Liver (tissue), 8 donors: ENCODE measurements at regions not wholly inside any gene's neighbourhood (a gene's known extent, or its start where the extent isn't known, plus 50 kb on each side); places are given as distances from the start of the nearest gene placed in this dataset.

Experiments used
- DNase-seq: peaks from one replicate; pipeline ENCODE4 v3.0.0-alpha.2; 2017; ENCODE audit warnings: low spot score
- H3K27ac ChIP-seq, 2 donors: one replicate each; pipeline ENCODE4 v1.7.0; 2013; ENCODE audit warnings: inconsistent platforms in 2 of 2, low read length in 2 of 2, control low read depth in 1 of 2, low read depth in 1 of 2, mild to moderate bottlenecking in 1 of 2
- H3K27me3 ChIP-seq, 4 donors: one replicate each; pipeline versions ENCODE4 v1.6.1 to v1.7.0; 2013; ENCODE audit warnings: low read length in 3 of 4, inconsistent platforms in 1 of 4, mild to moderate bottlenecking in 1 of 4, moderate library complexity in 1 of 4; ENCODE audit not compliant: control insufficient read depth in 4 of 4, insufficient read depth in 4 of 4
- H3K36me3 ChIP-seq, 4 donors: one replicate each; pipeline versions ENCODE4 v1.6.1 to v1.7.0; 2013; ENCODE audit warnings: low read length in 3 of 4, mild to moderate bottlenecking in 3 of 4, low read depth in 1 of 4, moderate library complexity in 1 of 4; ENCODE audit not compliant: control insufficient read depth in 4 of 4, insufficient read depth in 3 of 4
- H3K4me1 ChIP-seq, 4 donors: one replicate each; pipeline versions ENCODE4 v1.6.1 to v1.7.0; 2013; ENCODE audit warnings: low read length in 3 of 4, mild to moderate bottlenecking in 3 of 4, moderate library complexity in 1 of 4; ENCODE audit not compliant: control insufficient read depth in 4 of 4, insufficient read depth in 4 of 4
- H3K4me3 ChIP-seq, 3 donors: one replicate each; pipeline versions ENCODE4 v1.6.1 to v1.7.0; 2013; ENCODE audit warnings: low read length in 3 of 3, control low read depth in 1 of 3, low read depth in 1 of 3, mild to moderate bottlenecking in 1 of 3
- H3K9ac ChIP-seq, 2 donors: one replicate each; pipeline ENCODE4 v1.7.0; 2013; ENCODE audit warnings: low read length in 2 of 2, mild to moderate bottlenecking in 2 of 2, moderate library complexity in 2 of 2, control low read depth in 1 of 2, low read depth in 1 of 2
- H3K9me3 ChIP-seq, 4 donors: one replicate each; pipeline versions ENCODE4 v1.6.1 to v1.7.0; 2013; ENCODE audit warnings: low read length in 3 of 4; ENCODE audit not compliant: control insufficient read depth in 4 of 4
- ATF3 ChIP-seq: IDR thresholded peaks from 2 replicates; pipeline ENCODE4 v1.6.1; 2016; ENCODE audit warnings: antibody characterized with exemption
- CTCF ChIP-seq: fragments of 150-350 bp; IDR thresholded peaks from 2 replicates; pipeline ENCODE4 v1.5.1; 2017; ENCODE audit warnings: improper control_type of control experiment, low read depth, low read length; ENCODE audit not compliant: missing input control
- EGR1 ChIP-seq, 2 donors: IDR thresholded peaks; 2 replicates each; pipeline ENCODE4 v1.6.1; 2016 to 2018; ENCODE audit warnings: antibody characterized with exemption in 2 of 2, low read depth in 2 of 2
- FOXA1 ChIP-seq: IDR thresholded peaks from 2 replicates; pipeline ENCODE4 v1.6.1; 2016; ENCODE audit warnings: antibody characterized with exemption
- FOXA2 ChIP-seq: IDR thresholded peaks from 2 replicates; pipeline ENCODE4 v1.6.1; 2016; ENCODE audit warnings: antibody characterized with exemption
- GABPA ChIP-seq, 2 donors: IDR thresholded peaks in 1 of 2; conservative IDR thresholded peaks in 1 of 2; 2 replicates each; pipeline ENCODE4 v1.6.1; 2016; ENCODE audit warnings: antibody characterized with exemption in 2 of 2, mild to moderate bottlenecking in 1 of 2, moderate library complexity in 1 of 2
- HNF4A ChIP-seq, 2 donors: conservative IDR thresholded peaks; 2 replicates each; pipeline ENCODE4 v1.6.1; 2016; ENCODE audit warnings: antibody characterized with exemption in 2 of 2, mild to moderate bottlenecking in 2 of 2
- HNF4G ChIP-seq: IDR thresholded peaks from 2 replicates; pipeline ENCODE4 v1.6.1; 2016; ENCODE audit warnings: antibody characterized with exemption
- JUND ChIP-seq, 2 donors: IDR thresholded peaks; 2 replicates each; pipeline ENCODE4 v1.6.1; 2016; ENCODE audit warnings: antibody characterized with exemption in 2 of 2
- MAX ChIP-seq: IDR thresholded peaks from 2 replicates; pipeline ENCODE4 v1.6.1; 2016; ENCODE audit warnings: antibody characterized with exemption
- NR2F2 ChIP-seq: IDR thresholded peaks from 2 replicates; pipeline ENCODE4 v1.6.1; 2016; ENCODE audit warnings: antibody characterized with exemption
- RAD21 ChIP-seq, 2 donors: IDR thresholded peaks; 2 replicates each; pipeline ENCODE4 v1.6.1; 2016; ENCODE audit warnings: antibody characterized with exemption in 2 of 2, mild to moderate bottlenecking in 2 of 2
- RXRA ChIP-seq, 2 donors: IDR thresholded peaks; 2 replicates each; pipeline ENCODE4 v1.6.1; 2017 to 2018; ENCODE audit warnings: antibody characterized with exemption in 2 of 2, mild to moderate bottlenecking in 1 of 2
- SP1 ChIP-seq: IDR thresholded peaks from 2 replicates; pipeline ENCODE4 v1.6.1; 2018; ENCODE audit warnings: antibody characterized with exemption, mild to moderate bottlenecking
- TAF1 ChIP-seq: conservative IDR thresholded peaks from 2 replicates; pipeline ENCODE4 v1.6.1; 2016; ENCODE audit warnings: antibody characterized with exemption, mild to moderate bottlenecking
- YY1 ChIP-seq: IDR thresholded peaks from 2 replicates; pipeline ENCODE4 v1.6.1; 2016; ENCODE audit warnings: antibody characterized with exemption, mild to moderate bottlenecking
- WGBS: extraction: QIAGEN DNeasy Blood & Tissue Kit; methylation state at CpG from one replicate; pipeline ENCODE4 v1.1.7; 2013; 5-methylcytosine and 5-hydroxymethylcytosine counted together
- TF ChIP-seq, protein P1 (sequence below): IDR thresholded peaks from 2 replicates; pipeline ENCODE4 v1.6.1; 2016; ENCODE audit warnings: antibody characterized with exemption, mild to moderate bottlenecking
- TF ChIP-seq, protein P2 (sequence below): IDR thresholded peaks from 2 replicates; pipeline ENCODE4 v1.6.1; 2016; ENCODE audit warnings: antibody characterized with exemption
- donor health status: healthy.
- donor health status: healthy.
- donor health status: healthy.
- donor health status: healthy.
- donor health status: healthy.

DNA sequence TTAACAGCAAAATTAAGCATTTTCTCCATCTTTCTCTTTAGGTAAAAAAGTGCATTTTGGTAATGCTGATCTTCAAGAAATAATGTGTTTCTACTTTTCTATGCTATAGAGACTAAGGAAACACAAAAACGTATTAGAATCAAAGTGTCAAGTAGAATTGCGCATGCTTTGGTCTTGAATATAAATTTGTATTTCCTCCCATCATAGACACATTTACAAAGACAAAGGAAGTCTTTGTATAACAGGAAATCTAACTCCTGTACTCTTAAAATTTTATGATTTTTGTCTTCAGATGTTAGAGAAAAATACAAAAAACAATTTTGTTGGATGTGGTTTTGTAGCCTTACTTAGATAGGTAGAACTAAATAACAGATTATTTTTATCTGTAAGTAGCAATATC, 1299.4 kb downstream of the NCAM2 start:
- H3K27me3 ChIP-seq, result no peaks in the 10 kb centered on the region
- 78% methylated on average over 2 of the region's 2 CpGs for WGBS
- no peak overlapping the region for H3K4me3 ChIP-seq
- TF ChIP-seq NR2F2 (no peak), TAF1 (no peak), RAD21 (IDR thresholded peaks at IDR 0.05) (no peak), JUND (IDR thresholded peaks at IDR 0.05) (no peak)
- no peaks in the 10 kb centered on the region for H3K36me3 ChIP-seq
- DNase-seq, result no peak
- H3K27ac ChIP-seq, result no peak overlapping the region
- H3K9ac ChIP-seq, result no peak overlapping the region
- no peaks in the 10 kb centered on the region for H3K4me1 ChIP-seq
- H3K9me3 ChIP-seq, result peaks cover 0 to 4% (median 0%) of the 10 kb centered on the region in 4 donors

GRCh38 chr21:22311741-22312462, 1313.7 kb downstream of the NCAM2 start:
- no peak for DNase-seq
- H3K9me3 ChIP-seq, result peaks cover 0 to 3% (median 0%) of the 10 kb centered on the region in 4 donors
- no peak overlapping the region for H3K4me3 ChIP-seq
- no peak overlapping the region for H3K9ac ChIP-seq
- H3K27ac ChIP-seq, result peak overlapping the region in 1 of 2 donors; percentile 47
- H3K36me3 ChIP-seq, result no peaks in the 10 kb centered on the region
- peaks cover 0 to 6% (median 2%) of the 10 kb centered on the region in 4 donors for H3K4me1 ChIP-seq
- no peaks in the 10 kb centered on the region for H3K27me3 ChIP-seq
- no peak for TF ChIP-seq EGR1 (IDR thresholded peaks at IDR 0.05; ENCODE audit: low read depth in 2 of 2)
- no peak for TF ChIP-seq GABPA (IDR thresholded peaks at IDR 0.05 in 1 of 2, conservative IDR thresholded peaks at IDR 0.05 in 1 of 2)
- TF ChIP-seq RXRA (IDR thresholded peaks at IDR 0.05), result peak in 1 of 2 donors; percentile 83
- TF ChIP-seq, protein P1, sequence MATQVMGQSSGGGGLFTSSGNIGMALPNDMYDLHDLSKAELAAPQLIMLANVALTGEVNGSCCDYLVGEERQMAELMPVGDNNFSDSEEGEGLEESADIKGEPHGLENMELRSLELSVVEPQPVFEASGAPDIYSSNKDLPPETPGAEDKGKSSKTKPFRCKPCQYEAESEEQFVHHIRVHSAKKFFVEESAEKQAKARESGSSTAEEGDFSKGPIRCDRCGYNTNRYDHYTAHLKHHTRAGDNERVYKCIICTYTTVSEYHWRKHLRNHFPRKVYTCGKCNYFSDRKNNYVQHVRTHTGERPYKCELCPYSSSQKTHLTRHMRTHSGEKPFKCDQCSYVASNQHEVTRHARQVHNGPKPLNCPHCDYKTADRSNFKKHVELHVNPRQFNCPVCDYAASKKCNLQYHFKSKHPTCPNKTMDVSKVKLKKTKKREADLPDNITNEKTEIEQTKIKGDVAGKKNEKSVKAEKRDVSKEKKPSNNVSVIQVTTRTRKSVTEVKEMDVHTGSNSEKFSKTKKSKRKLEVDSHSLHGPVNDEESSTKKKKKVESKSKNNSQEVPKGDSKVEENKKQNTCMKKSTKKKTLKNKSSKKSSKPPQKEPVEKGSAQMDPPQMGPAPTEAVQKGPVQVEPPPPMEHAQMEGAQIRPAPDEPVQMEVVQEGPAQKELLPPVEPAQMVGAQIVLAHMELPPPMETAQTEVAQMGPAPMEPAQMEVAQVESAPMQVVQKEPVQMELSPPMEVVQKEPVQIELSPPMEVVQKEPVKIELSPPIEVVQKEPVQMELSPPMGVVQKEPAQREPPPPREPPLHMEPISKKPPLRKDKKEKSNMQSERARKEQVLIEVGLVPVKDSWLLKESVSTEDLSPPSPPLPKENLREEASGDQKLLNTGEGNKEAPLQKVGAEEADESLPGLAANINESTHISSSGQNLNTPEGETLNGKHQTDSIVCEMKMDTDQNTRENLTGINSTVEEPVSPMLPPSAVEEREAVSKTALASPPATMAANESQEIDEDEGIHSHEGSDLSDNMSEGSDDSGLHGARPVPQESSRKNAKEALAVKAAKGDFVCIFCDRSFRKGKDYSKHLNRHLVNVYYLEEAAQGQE, result no peak
- peak in 1 of 2 donors; percentile 77 for TF ChIP-seq HNF4A (conservative IDR thresholded peaks at IDR 0.05)
- TF ChIP-seq RAD21 (IDR thresholded peaks at IDR 0.05), result no peak
- TF ChIP-seq FOXA2, result peak; percentile 61
- peak; percentile 46 for TF ChIP-seq FOXA1
- TF ChIP-seq, protein P2, sequence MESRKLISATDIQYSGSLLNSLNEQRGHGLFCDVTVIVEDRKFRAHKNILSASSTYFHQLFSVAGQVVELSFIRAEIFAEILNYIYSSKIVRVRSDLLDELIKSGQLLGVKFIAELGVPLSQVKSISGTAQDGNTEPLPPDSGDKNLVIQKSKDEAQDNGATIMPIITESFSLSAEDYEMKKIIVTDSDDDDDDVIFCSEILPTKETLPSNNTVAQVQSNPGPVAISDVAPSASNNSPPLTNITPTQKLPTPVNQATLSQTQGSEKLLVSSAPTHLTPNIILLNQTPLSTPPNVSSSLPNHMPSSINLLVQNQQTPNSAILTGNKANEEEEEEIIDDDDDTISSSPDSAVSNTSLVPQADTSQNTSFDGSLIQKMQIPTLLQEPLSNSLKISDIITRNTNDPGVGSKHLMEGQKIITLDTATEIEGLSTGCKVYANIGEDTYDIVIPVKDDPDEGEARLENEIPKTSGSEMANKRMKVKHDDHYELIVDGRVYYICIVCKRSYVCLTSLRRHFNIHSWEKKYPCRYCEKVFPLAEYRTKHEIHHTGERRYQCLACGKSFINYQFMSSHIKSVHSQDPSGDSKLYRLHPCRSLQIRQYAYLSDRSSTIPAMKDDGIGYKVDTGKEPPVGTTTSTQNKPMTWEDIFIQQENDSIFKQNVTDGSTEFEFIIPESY, result no peak
- no peak for TF ChIP-seq CTCF
- TF ChIP-seq SP1, result no peak
- TF ChIP-seq ATF3, result no peak
- TF ChIP-seq YY1, result peak; percentile 20
- no peak for TF ChIP-seq HNF4G
- TF ChIP-seq JUND (IDR thresholded peaks at IDR 0.05), result peak in 1 of 2 donors; percentile 59
- peak; percentile 11 for TF ChIP-seq MAX
- no peak for TF ChIP-seq TAF1
- no peak for TF ChIP-seq NR2F2
- 43% methylated on average over 2 of the region's 2 CpGs for whole genome bisulfite sequencing
